ENCODE measurements at regions not wholly inside any gene's neighbourhood (a gene's known extent, or its start where the extent isn't known, plus 50 kb on each side); places are given as distances from the start of the nearest gene placed in this dataset.

DNA sequence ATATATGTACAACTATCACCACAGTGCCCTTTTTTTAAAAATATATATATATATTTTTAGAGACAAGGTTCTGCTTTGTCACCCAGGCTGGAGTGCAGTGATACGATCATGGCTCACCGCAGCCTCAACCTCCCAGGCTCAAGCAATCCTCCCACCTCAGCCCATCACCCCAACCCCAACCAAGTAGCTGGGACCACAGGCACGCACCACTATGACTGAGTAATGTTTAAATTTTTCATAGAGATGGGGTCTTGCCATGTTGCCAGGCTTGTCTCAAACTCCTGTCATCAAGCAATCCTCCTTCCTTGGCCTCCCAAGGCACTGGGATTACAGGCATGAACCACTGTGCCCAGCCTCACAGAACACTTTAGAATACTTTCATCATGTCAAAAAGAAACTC lies 234.9 kb downstream of the SH2D4B start (continued):
- TF ChIP-seq CHD2 (IDR thresholded peaks at IDR 0.05; ENCODE audit: low read length): no peak
- TF ChIP-seq CBX5 (IDR thresholded peaks at IDR 0.05; ENCODE audit: low read depth, low read length): no peak
- no peak for TF ChIP-seq TAF1 (IDR thresholded peaks at IDR 0.05; ENCODE audit: low read depth, low read length)
